BJ (cell line): ENCODE measurements at regions not wholly inside any gene's neighbourhood (a gene's known extent, or its start where the extent isn't known, plus 50 kb on each side); places are given as distances from the start of the nearest gene placed in this dataset.

Source experiments
- CTCF ChIA-PET: fragments of 350-600 bp; formaldehyde crosslinking; extraction: SDS; loops from one replicate; lab custom pipeline; 2021; ENCODE audit warnings: antibody characterized with exemption, inconsistent platforms; lab: Yijun Ruan, JAX
- POLR2A ChIA-PET: fragments of 300-600 bp; sonication (Branson Sonifier 250); formaldehyde crosslinking; extraction: SDS; loops from one replicate; lab custom pipeline; 2021; ENCODE audit warnings: antibody characterized with exemption; lab: Charles Lee
- DNase-seq: peaks from one replicate; pipeline ENCODE4 v3.0.0-alpha.2; 2011; ENCODE audit warnings: low read depth
- H3K27me3 ChIP-seq: 2 replicates; pipeline ENCODE4 v1.6.0; 2011; ENCODE audit warnings: low read length; ENCODE audit not compliant: control insufficient read depth, insufficient read depth
- H3K36me3 ChIP-seq: 2 replicates; pipeline ENCODE4 v1.5.1; 2011; ENCODE audit warnings: low read length; ENCODE audit not compliant: control insufficient read depth, insufficient read depth
- H3K4me3 ChIP-seq: 2 replicates; pipeline ENCODE4 v1.5.1; 2011; ENCODE audit warnings: low read depth, mild to moderate bottlenecking, control low read depth, low read length
- CTCF ChIP-seq: IDR thresholded peaks from 2 replicates; pipeline ENCODE4 v1.5.1; 2011; ENCODE audit warnings: low read depth, mild to moderate bottlenecking, control low read depth, inconsistent platforms, low read length, moderate library complexity; ENCODE audit not compliant: insufficient read depth

GRCh38 chr14:42872786-42873185 is 1266.1 kb downstream of the LRFN5 start:
- no peaks in the 10 kb centered on the region for H3K27me3 ChIP-seq
- no peak overlapping the region for H3K4me3 ChIP-seq
- ChIA-PET POLR2A (no interaction called here), CTCF (no interaction called here)
- no peak for TF ChIP-seq CTCF
- no peak for DNase-seq
- no peaks in the 10 kb centered on the region for H3K36me3 ChIP-seq

GRCh38 chr14:42869681-42870080 is 1263.0 kb downstream of the LRFN5 start:
- DNase-seq: no peak
- ChIA-PET CTCF (no interaction called here), POLR2A (no interaction called here)
- Histone ChIP-seq H3K27me3 (no peaks in the 10 kb centered on the region), H3K4me3 (no peak overlapping the region), H3K36me3 (no peaks in the 10 kb centered on the region)
- TF ChIP-seq CTCF: no peak

- no peak for DNase-seq
- TF ChIP-seq CTCF: no peak
- no peaks in the 10 kb centered on the region for H3K27me3 ChIP-seq
- H3K36me3 ChIP-seq: no peaks in the 10 kb centered on the region
- POLR2A ChIA-PET: no interaction called here
- CTCF ChIA-PET: no interaction called here
- no peak overlapping the region for H3K4me3 ChIP-seq
Observed at GRCh38 chr14:42862114-42862513, 1255.4 kb downstream of the LRFN5 start.

GRCh38 chr14:42860371-42860770 is 1253.7 kb downstream of the LRFN5 start:
- CTCF ChIA-PET: no interaction called here
- TF ChIP-seq CTCF: no peak
- no peak overlapping the region for H3K4me3 ChIP-seq
- H3K36me3 ChIP-seq: no peaks in the 10 kb centered on the region
- no peaks in the 10 kb centered on the region for H3K27me3 ChIP-seq
- DNase-seq: no peak
- POLR2A ChIA-PET: no interaction called here

- DNase-seq: no peak
- Histone ChIP-seq H3K27me3 (no peaks in the 10 kb centered on the region), H3K4me3 (no peak overlapping the region), H3K36me3 (no peaks in the 10 kb centered on the region)
- TF ChIP-seq CTCF: no peak
- POLR2A ChIA-PET: no interaction called here
- CTCF ChIA-PET: no interaction called here
Observed at GRCh38 chr14:42856106-42856505, 1249.4 kb downstream of the LRFN5 start.
